ENCODE measurements at regions not wholly inside any gene's neighbourhood (a gene's known extent, or its start where the extent isn't known, plus 50 kb on each side); places are given as distances from the start of the nearest gene placed in this dataset.

GRCh38 chr1:226482975-226483700 is 65.4 kb upstream of the STUM start:
- intact Hi-C loops (cut with DNase I; ENCODE audit: low total_unique reads), result no loop called here
- no peaks in the 10 kb centered on the region for H3K9me3 ChIP-seq
- no peaks in the 10 kb centered on the region for H3K27me3 ChIP-seq
- no peak for DNase-seq
- TF ChIP-seq POLR2A (IDR thresholded peaks at IDR 0.05) (no peak), CTCF (IDR thresholded peaks at IDR 0.05) (no peak)
- no peak overlapping the region for H3K4me3 ChIP-seq
- no peaks in the 10 kb centered on the region for H3K4me1 ChIP-seq
- H3K36me3 ChIP-seq, result no peaks in the 10 kb centered on the region
- H3K27ac ChIP-seq, result no peak overlapping the region

- H3K27me3 ChIP-seq, result no peaks in the 10 kb centered on the region
- H3K9me3 ChIP-seq, result no peaks in the 10 kb centered on the region
- no peaks in the 10 kb centered on the region for H3K4me1 ChIP-seq
- no peaks in the 10 kb centered on the region for H3K36me3 ChIP-seq
- H3K4me3 ChIP-seq, result no peak overlapping the region
- intact Hi-C loops (cut with DNase I; ENCODE audit: low total_unique reads), result no loop called here
- no peak overlapping the region for H3K27ac ChIP-seq
- no peak for TF ChIP-seq POLR2A (IDR thresholded peaks at IDR 0.05)
- no peak for TF ChIP-seq CTCF (IDR thresholded peaks at IDR 0.05)
- no peak for DNase-seq
Observed at GRCh38 chr1:226485192-226485591, 63.4 kb upstream of the STUM start.

- Histone ChIP-seq H3K36me3 (no peaks in the 10 kb centered on the region), H3K27ac (no peak overlapping the region), H3K27me3 (no peaks in the 10 kb centered on the region), H3K4me3 (no peak overlapping the region), H3K9me3 (no peaks in the 10 kb centered on the region), H3K4me1 (no peaks in the 10 kb centered on the region)
- TF ChIP-seq POLR2A (IDR thresholded peaks at IDR 0.05) (no peak), CTCF (IDR thresholded peaks at IDR 0.05) (no peak)
- intact Hi-C loops (cut with DNase I; ENCODE audit: low total_unique reads), result no loop called here
- no peak for DNase-seq
Observed at GRCh38 chr1:226486161-226486560, 62.4 kb upstream of the STUM start.

GRCh38 chr1:226487921-226488320 is 60.6 kb upstream of the STUM start:
- TF ChIP-seq CTCF (IDR thresholded peaks at IDR 0.05) (no peak), POLR2A (IDR thresholded peaks at IDR 0.05) (no peak)

GRCh38 chr1:226489718-226490425 is 58.7 kb upstream of the STUM start:
- intact Hi-C loops (cut with DNase I; ENCODE audit: low total_unique reads), result no loop called here
- Histone ChIP-seq H3K4me3 (no peak overlapping the region), H3K4me1 (no peaks in the 10 kb centered on the region), H3K9me3 (no peaks in the 10 kb centered on the region), H3K27me3 (no peaks in the 10 kb centered on the region), H3K27ac (no peak overlapping the region), H3K36me3 (no peaks in the 10 kb centered on the region)
- no peak for TF ChIP-seq CTCF (IDR thresholded peaks at IDR 0.05)
- no peak for TF ChIP-seq POLR2A (IDR thresholded peaks at IDR 0.05)
- DNase-seq, result no peak

More at GRCh38 chr1:226487921-226488320, 60.6 kb upstream of the STUM start:
- H3K4me3 ChIP-seq, result no peak overlapping the region
- no peaks in the 10 kb centered on the region for H3K27me3 ChIP-seq
- H3K36me3 ChIP-seq, result no peaks in the 10 kb centered on the region
- intact Hi-C loops (cut with DNase I; ENCODE audit: low total_unique reads), result no loop called here
- no peak overlapping the region for H3K27ac ChIP-seq
- no peaks in the 10 kb centered on the region for H3K4me1 ChIP-seq
- H3K9me3 ChIP-seq, result no peaks in the 10 kb centered on the region
- no peak for DNase-seq

Data from uterus (tissue), 3 donors.